NCI-H2196 treated with DMSO at 0.1 percent for 48 hours (cell line): ENCODE measurements at regions not wholly inside any gene's neighbourhood (a gene's known extent, or its start where the extent isn't known, plus 50 kb on each side); places are given as distances from the start of the nearest gene placed in this dataset.
"Not testable (repeated sequence)": the region's sequence is repeated elsewhere in the genome, so short reads cannot be mapped to it uniquely, and the experiment has no call there.

Experiments
- DNase-seq: peaks from one replicate; lab custom pipeline; 2025; ENCODE audit not compliant: unreplicated experiment; lab: John Stamatoyannopoulos, UW

GRCh38 chr9:104195142-104195541, 101.0 kb downstream of the SMC2 start:
- DNase-seq, result not testable (repeated sequence)

- no peak for DNase-seq
These were observed 106.4 kb downstream of the SMC2 start for GRCh38 chr9:104200456-104200994.

GRCh38 chr9:104206766-104207165, 112.7 kb downstream of the SMC2 start:
- DNase-seq, result no peak

- no peak for DNase-seq
These were observed 115.3 kb downstream of the SMC2 start for GRCh38 chr9:104209387-104209786.

GRCh38 chr9:104227108-104227507, 133.0 kb downstream of the SMC2 start:
- no peak for DNase-seq

GRCh38 chr9:104232781-104233341, 138.8 kb downstream of the SMC2 start:
- no peak for DNase-seq

- DNase-seq, result no peak
These were observed 139.3 kb downstream of the SMC2 start for GRCh38 chr9:104233366-104233765.

- not testable (repeated sequence) for DNase-seq
These were observed 140.7 kb downstream of the SMC2 start for GRCh38 chr9:104234632-104235337.

- DNase-seq, result not testable (repeated sequence)
These were observed 141.4 kb downstream of the SMC2 start for GRCh38 chr9:104235347-104236120.

GRCh38 chr9:104238668-104239067, 144.6 kb downstream of the SMC2 start:
- DNase-seq, result no peak

GRCh38 chr9:104240890-104241289, 146.8 kb downstream of the SMC2 start:
- DNase-seq, result no peak

GRCh38 chr9:104245925-104246324, 151.8 kb downstream of the SMC2 start:
- no peak for DNase-seq

GRCh38 chr9:104247899-104248460, 153.9 kb downstream of the SMC2 start:
- DNase-seq, result no peak

GRCh38 chr9:104256031-104256695, 162.1 kb downstream of the SMC2 start:
- DNase-seq, result no peak

GRCh38 chr9:104256696-104257062, 162.6 kb downstream of the SMC2 start:
- DNase-seq, result no peak

- no peak for DNase-seq
These were observed 164.3 kb downstream of the SMC2 start for GRCh38 chr9:104258296-104259011.

- no peak for DNase-seq
These were observed 165.9 kb downstream of the SMC2 start for GRCh38 chr9:104260004-104260403.

- DNase-seq, result no peak
These were observed 169.8 kb downstream of the SMC2 start for GRCh38 chr9:104263942-104264341.

- DNase-seq, result no peak
These were observed 170.3 kb downstream of the SMC2 start for GRCh38 chr9:104264431-104264830.

- DNase-seq, result no peak
These were observed 175.3 kb downstream of the SMC2 start for GRCh38 chr9:104269374-104269773.
